Astrocyte (in vitro differentiated cells and primary cell): ENCODE measurements at regions not wholly inside any gene's neighbourhood (a gene's known extent, or its start where the extent isn't known, plus 50 kb on each side); places are given as distances from the start of the nearest gene placed in this dataset.

ENCODE experiments used
- EZH2 ChIP-seq: IDR thresholded peaks from 2 replicates; pipeline ENCODE4 v1.6.1; 2012; ENCODE audit warnings: mild to moderate bottlenecking, low read length, inconsistent platforms; ENCODE audit not compliant: insufficient read depth
- TF ChIP-seq, protein P1 (sequence below): IDR thresholded peaks from 2 replicates; pipeline ENCODE4 v1.5.1; 2011; ENCODE audit warnings: low read depth, mild to moderate bottlenecking, inconsistent platforms, low read length, moderate library complexity; ENCODE audit not compliant: insufficient read depth

DNA sequence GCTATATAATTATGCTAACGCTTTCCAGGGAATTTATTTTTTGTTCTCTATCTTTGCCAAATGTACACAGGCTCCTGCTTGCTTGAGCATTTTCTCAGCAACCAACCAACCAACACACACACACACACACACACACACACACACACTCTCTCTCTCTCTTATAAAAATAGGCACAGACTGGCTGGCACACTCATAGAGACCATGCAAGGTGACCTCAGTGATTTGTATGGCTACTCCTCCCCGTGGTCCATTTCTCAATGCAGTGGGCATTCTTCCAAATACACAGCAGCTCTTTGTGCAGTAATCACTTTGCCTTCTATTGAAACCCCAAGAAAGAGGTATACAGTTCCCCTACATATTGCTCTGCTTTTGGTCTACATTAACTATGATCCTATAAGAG lies 416.0 kb downstream of the MAN2A1 start:
- TF ChIP-seq, protein P1, sequence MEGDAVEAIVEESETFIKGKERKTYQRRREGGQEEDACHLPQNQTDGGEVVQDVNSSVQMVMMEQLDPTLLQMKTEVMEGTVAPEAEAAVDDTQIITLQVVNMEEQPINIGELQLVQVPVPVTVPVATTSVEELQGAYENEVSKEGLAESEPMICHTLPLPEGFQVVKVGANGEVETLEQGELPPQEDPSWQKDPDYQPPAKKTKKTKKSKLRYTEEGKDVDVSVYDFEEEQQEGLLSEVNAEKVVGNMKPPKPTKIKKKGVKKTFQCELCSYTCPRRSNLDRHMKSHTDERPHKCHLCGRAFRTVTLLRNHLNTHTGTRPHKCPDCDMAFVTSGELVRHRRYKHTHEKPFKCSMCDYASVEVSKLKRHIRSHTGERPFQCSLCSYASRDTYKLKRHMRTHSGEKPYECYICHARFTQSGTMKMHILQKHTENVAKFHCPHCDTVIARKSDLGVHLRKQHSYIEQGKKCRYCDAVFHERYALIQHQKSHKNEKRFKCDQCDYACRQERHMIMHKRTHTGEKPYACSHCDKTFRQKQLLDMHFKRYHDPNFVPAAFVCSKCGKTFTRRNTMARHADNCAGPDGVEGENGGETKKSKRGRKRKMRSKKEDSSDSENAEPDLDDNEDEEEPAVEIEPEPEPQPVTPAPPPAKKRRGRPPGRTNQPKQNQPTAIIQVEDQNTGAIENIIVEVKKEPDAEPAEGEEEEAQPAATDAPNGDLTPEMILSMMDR, result no peak
- TF ChIP-seq EZH2, result no peak
